ENCODE measurements at regions not wholly inside any gene's neighbourhood (a gene's known extent, or its start where the extent isn't known, plus 50 kb on each side); places are given as distances from the start of the nearest gene placed in this dataset.
A peak's percentile ranks its signal among the peaks of the same experiment; 100 is the strongest.

DNA sequence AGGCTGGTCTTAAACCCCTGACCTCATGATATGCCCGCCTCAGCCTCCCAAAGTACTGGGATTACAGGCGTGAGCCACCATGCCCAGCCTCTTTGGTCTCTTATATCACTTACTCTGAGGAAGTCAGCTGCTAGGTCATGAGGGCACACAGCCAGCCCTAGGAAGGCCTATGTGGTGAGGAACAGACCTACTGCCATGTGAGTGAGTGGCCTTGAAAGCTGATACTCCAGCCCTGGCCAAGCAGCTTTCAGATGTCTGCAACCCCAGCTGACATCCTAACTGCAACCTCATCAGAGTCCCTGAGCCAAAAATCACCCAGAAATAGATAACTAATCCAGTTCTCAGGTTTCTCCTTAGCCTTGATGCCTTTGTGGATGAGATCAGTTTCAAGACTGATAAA is 224.3 kb downstream of the EDEM1 start:
- no peak overlapping the region for H3K27ac ChIP-seq
- TF ChIP-seq CTCF (conservative IDR thresholded peaks at IDR 0.05) (no peak), ZFX (IDR thresholded peaks at IDR 0.05) (no peak)

GRCh38 chr3:5423076-5423475 is 235.6 kb downstream of the EDEM1 start:
- no peak overlapping the region for H3K27ac ChIP-seq

DNA sequence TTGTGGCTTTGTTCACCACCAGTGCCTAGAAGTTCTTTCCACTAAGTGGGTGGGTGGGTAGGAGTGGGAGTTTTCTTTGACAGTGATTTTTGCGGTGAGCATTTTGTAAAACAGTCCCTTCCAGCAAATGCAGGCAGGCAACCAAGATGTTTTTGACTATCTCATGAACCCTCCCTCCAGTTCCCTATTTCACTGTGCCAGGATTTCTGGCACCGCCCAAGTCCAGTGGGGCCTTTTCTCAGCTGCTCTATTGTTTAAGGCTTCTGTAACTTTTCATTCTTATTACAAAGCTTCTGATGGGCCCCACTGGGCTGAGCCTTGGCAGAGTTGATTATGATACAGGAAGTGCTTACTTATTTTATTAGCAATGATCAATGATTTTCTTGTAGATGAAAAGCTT is 236.0 kb downstream of the EDEM1 start:
- no peak overlapping the region for H3K27ac ChIP-seq
- TF ChIP-seq ZFX (IDR thresholded peaks at IDR 0.05) (no peak), CTCF (conservative IDR thresholded peaks at IDR 0.05) (no peak)

More at GRCh38 chr3:5423076-5423475, 235.6 kb downstream of the EDEM1 start:
- TF ChIP-seq ZFX (IDR thresholded peaks at IDR 0.05) (no peak), CTCF (conservative IDR thresholded peaks at IDR 0.05) (no peak)

GRCh38 chr3:5425371-5425770 is 237.9 kb downstream of the EDEM1 start:
- H3K27ac ChIP-seq, result no peak overlapping the region
- TF ChIP-seq CTCF (conservative IDR thresholded peaks at IDR 0.05) (no peak), ZFX (IDR thresholded peaks at IDR 0.05) (no peak)

- no peak for TF ChIP-seq ZFX (IDR thresholded peaks at IDR 0.05)
- peak; percentile 90 for TF ChIP-seq CTCF (conservative IDR thresholded peaks at IDR 0.05)
- H3K27ac ChIP-seq, result no peak overlapping the region
Measured at GRCh38 chr3:5426094-5426883, 238.8 kb downstream of the EDEM1 start.

- no peak for TF ChIP-seq CTCF (conservative IDR thresholded peaks at IDR 0.05)
- no peak for TF ChIP-seq ZFX (IDR thresholded peaks at IDR 0.05)
- H3K27ac ChIP-seq, result no peak overlapping the region
Measured at GRCh38 chr3:5427021-5427420, 239.5 kb downstream of the EDEM1 start.

GRCh38 chr3:5427938-5428337 is 240.4 kb downstream of the EDEM1 start:
- no peak overlapping the region for H3K27ac ChIP-seq
- TF ChIP-seq CTCF (conservative IDR thresholded peaks at IDR 0.05) (no peak), ZFX (IDR thresholded peaks at IDR 0.05) (no peak)
